ENCODE measurements at regions not wholly inside any gene's neighbourhood (a gene's known extent, or its start where the extent isn't known, plus 50 kb on each side); places are given as distances from the start of the nearest gene placed in this dataset.

- TF ChIP-seq, protein P1, sequence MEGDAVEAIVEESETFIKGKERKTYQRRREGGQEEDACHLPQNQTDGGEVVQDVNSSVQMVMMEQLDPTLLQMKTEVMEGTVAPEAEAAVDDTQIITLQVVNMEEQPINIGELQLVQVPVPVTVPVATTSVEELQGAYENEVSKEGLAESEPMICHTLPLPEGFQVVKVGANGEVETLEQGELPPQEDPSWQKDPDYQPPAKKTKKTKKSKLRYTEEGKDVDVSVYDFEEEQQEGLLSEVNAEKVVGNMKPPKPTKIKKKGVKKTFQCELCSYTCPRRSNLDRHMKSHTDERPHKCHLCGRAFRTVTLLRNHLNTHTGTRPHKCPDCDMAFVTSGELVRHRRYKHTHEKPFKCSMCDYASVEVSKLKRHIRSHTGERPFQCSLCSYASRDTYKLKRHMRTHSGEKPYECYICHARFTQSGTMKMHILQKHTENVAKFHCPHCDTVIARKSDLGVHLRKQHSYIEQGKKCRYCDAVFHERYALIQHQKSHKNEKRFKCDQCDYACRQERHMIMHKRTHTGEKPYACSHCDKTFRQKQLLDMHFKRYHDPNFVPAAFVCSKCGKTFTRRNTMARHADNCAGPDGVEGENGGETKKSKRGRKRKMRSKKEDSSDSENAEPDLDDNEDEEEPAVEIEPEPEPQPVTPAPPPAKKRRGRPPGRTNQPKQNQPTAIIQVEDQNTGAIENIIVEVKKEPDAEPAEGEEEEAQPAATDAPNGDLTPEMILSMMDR (IDR thresholded peaks at IDR 0.05), result no peak
- TF ChIP-seq POLR2A (IDR thresholded peaks at IDR 0.05), result no peak
Measured at GRCh38 chr5:117205894-117206293, 631.3 kb upstream of the SEMA6A start.

Measured in thyroid gland (tissue), 4 donors.